Neural crest cell (in vitro differentiated cells): ENCODE measurements at regions not wholly inside any gene's neighbourhood (a gene's known extent, or its start where the extent isn't known, plus 50 kb on each side); places are given as distances from the start of the nearest gene placed in this dataset.

Experiments used
- DNase-seq: peaks from one replicate; pipeline ENCODE4 v3.0.0; 2021; ENCODE audit warnings: low read depth, mixed read lengths, low spot score
- H3K27ac Mint-ChIP-seq: one replicate; pipeline ENCODE4 v1.8.0; 2021; ENCODE audit warnings: mild to moderate bottlenecking, mixed read lengths; ENCODE audit not compliant: unreplicated experiment
- H3K27me3 Mint-ChIP-seq: 2 replicates; pipeline ENCODE4 v1.8.0; 2021; ENCODE audit warnings: low read depth, mild to moderate bottlenecking, mixed read lengths
- H3K36me3 Mint-ChIP-seq: 2 replicates; pipeline ENCODE4 v1.8.0; 2021; ENCODE audit warnings: low read depth, mild to moderate bottlenecking, mixed read lengths
- H3K4me1 Mint-ChIP-seq: 2 replicates; pipeline ENCODE4 v1.8.0; 2021; ENCODE audit warnings: mixed read lengths
- H3K4me3 Mint-ChIP-seq: one replicate; pipeline ENCODE4 v1.8.0; 2021; ENCODE audit warnings: mild to moderate bottlenecking, mixed read lengths
- H3K9me3 Mint-ChIP-seq: 2 replicates; pipeline ENCODE4 v1.8.0; 2021; ENCODE audit warnings: mixed read lengths
- TF ChIP-seq, protein P1 (sequence below): fragments of 200-600 bp; sonication (generic); conservative IDR thresholded peaks from 2 replicates; pipeline ENCODE4 v1.5.0; 2021; ENCODE audit warnings: antibody characterized with exemption, mild to moderate bottlenecking

DNA sequence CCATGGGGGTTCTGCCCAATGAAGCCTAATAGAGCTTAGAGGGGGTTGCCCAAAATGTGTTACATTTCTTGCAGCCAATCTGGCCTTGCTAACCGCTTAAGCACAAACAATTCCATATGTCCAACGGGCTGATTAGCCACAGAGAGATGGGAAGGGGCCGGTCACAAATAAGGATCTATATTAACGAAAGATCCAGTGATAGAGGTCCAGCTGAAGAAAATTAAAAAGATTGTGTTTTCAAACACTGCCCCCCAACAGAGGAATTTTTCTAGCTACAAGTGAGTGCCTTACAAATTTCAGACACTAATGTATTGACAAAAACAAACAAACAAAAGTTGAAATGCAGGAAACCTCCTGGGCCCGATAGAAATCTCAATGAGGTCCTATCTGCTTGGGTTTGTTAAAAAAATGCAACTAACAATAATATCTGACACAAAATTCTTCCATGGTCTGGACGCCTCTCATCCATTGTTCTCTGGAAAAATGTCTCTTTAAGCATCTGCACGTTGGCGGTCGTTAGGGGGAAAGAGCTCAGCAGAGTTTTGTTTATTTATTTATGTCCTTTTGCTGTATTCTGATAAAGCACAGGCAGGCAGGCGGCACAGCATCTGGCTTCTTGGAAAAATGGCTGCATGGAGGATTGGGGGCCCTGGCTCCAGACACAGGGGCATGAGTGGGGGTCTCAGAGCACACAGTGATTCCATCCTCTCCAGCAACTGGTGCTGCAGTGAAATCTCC lies 402.0 kb downstream of the RPS24 start:
- H3K27me3 Mint-ChIP-seq = no peaks in the 10 kb centered on the region
- TF ChIP-seq, protein P1, sequence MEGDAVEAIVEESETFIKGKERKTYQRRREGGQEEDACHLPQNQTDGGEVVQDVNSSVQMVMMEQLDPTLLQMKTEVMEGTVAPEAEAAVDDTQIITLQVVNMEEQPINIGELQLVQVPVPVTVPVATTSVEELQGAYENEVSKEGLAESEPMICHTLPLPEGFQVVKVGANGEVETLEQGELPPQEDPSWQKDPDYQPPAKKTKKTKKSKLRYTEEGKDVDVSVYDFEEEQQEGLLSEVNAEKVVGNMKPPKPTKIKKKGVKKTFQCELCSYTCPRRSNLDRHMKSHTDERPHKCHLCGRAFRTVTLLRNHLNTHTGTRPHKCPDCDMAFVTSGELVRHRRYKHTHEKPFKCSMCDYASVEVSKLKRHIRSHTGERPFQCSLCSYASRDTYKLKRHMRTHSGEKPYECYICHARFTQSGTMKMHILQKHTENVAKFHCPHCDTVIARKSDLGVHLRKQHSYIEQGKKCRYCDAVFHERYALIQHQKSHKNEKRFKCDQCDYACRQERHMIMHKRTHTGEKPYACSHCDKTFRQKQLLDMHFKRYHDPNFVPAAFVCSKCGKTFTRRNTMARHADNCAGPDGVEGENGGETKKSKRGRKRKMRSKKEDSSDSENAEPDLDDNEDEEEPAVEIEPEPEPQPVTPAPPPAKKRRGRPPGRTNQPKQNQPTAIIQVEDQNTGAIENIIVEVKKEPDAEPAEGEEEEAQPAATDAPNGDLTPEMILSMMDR = no peak
- H3K9me3 Mint-ChIP-seq = no peaks in the 10 kb centered on the region
- H3K4me3 Mint-ChIP-seq = no peak overlapping the region
- no peak for DNase-seq
- H3K36me3 Mint-ChIP-seq = no peaks in the 10 kb centered on the region
- peak overlapping the region; percentile 52 for H3K27ac Mint-ChIP-seq
- peaks cover 54% of the 10 kb centered on the region for H3K4me1 Mint-ChIP-seq

DNA sequence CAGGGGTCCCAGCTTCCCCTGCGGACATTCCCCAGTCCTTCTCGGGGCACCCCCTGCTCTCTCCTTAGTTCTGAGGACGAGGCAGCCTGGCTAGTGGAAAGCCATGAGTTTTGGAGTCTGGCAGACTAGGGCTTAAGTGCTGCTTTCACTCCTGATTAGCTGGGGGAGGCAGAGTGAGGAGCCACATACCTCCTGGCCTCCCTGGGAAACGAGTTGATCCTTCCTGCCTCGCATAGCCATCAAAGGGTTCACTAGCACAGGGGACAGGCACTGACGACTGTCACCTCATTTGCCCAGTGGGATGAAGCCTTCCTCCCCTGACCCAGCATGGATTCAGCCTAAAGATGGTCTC lies 402.5 kb downstream of the RPS24 start:
- no peaks in the 10 kb centered on the region for H3K36me3 Mint-ChIP-seq
- peak overlapping the region; percentile 31 for H3K4me3 Mint-ChIP-seq
- peaks cover 54% of the 10 kb centered on the region for H3K4me1 Mint-ChIP-seq
- peak overlapping the region; percentile 84 for H3K27ac Mint-ChIP-seq
- H3K27me3 Mint-ChIP-seq = no peaks in the 10 kb centered on the region
- H3K9me3 Mint-ChIP-seq = no peaks in the 10 kb centered on the region
- DNase-seq = no peak
- TF ChIP-seq, protein P1 = no peak

DNA sequence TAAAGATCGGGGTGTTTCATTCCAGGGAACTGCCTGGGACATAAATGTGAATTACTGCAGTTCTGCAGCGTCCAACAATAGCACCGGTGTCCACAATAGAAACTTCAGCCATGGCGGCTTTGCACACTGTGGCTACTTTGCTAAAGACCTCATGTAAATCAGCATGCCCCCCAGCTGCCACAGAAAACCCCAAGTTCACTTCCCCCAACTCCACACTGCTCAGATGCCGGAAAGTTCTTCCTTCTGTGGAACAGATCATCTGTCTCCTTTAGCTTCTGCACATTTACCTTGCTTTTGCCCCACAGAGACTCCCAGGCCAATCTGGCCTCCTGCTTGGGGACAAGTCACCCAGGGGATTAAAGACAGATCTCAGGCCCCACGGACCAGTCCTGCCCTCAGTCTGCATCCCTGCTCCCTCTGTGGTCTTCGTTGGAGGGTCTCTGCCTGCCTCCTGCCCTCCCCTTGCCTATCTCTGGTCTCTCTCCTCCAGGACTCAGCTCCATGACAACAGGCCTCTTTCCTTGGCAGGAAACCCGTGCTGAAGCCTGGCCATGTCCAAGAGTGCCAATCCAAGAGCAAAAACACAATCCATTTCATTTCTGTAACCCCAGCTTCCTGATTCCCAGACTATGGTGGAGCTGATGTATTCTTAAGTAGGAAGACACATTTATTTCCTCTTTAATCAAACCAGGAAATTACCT lies 403.2 kb downstream of the RPS24 start:
- no peaks in the 10 kb centered on the region for H3K36me3 Mint-ChIP-seq
- no peaks in the 10 kb centered on the region for H3K9me3 Mint-ChIP-seq
- H3K4me1 Mint-ChIP-seq = peaks cover 54% of the 10 kb centered on the region
- TF ChIP-seq, protein P1 = no peak
- no peaks in the 10 kb centered on the region for H3K27me3 Mint-ChIP-seq
- peak overlapping the region; percentile 31 for H3K4me3 Mint-ChIP-seq
- no peak for DNase-seq
- peak overlapping the region; percentile 84 for H3K27ac Mint-ChIP-seq

DNA sequence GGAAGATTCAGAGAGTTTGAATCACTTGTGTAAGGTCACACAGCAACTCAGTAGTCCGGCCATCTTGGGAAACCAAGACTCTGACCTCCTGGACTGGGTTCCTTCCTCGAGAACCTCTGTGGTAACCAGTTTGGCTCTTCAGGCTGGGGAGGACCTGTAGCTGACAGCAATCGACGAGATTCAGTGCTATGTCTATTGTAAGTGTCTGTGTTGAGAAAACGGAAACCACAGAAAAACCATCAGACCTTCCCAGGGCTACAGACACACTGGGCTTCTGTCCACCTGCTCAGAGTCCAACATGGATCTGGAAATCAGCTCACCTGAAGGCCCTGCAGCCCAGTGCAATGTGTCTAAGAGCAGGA lies 403.7 kb downstream of the RPS24 start:
- H3K36me3 Mint-ChIP-seq = no peaks in the 10 kb centered on the region
- no peak overlapping the region for H3K4me3 Mint-ChIP-seq
- TF ChIP-seq, protein P1 = no peak
- H3K27ac Mint-ChIP-seq = no peak overlapping the region
- H3K27me3 Mint-ChIP-seq = no peaks in the 10 kb centered on the region
- H3K9me3 Mint-ChIP-seq = no peaks in the 10 kb centered on the region
- H3K4me1 Mint-ChIP-seq = peaks cover 54% of the 10 kb centered on the region
- DNase-seq = no peak

DNA sequence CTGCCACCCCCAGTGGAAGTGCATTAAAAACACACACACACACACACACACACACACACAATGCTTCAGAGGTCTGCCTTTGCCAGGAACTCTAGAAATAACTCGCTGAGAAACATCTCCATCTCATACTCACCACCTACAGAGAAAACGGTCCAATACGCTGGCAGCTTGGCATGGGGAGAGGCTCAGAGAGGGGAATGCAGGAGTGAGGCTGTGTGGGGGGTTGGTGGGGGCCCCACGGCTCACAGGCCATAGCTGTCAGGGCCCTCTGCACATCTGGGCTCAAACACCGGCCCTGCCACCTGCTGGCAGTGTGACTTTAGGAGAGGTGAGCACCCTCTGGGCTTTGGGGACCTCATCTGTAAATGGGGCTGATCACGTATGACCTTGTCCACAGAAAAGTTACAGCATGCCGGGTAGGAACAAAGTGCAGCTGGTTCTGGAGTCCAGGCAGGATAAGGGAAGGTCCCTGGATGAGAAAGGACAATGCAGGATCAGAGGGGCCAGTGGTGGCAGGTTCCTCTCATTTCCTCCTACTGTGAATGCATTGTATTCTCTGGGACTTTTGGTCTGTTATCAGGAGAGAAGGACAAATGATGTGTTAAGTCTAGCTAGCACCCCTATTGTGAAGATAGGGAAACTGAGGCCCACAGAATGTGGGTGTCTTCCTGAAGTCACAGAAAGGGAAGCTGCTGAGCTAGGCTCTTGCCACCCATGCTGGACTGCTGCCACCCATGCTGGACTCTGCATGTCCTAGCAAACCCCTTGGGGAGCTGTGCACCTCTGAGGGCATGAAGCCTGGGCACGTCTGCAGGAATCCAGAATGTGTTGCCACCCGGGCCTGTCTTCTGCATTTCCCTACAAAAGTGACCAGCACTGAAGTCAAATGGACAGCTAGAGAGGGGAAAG lies 404.6 kb downstream of the RPS24 start:
- Mint-ChIP-seq H3K4me1 (peaks cover 49% of the 10 kb centered on the region), H3K27ac (peak overlapping the region; percentile 65), H3K4me3 (no peak overlapping the region), H3K27me3 (no peaks in the 10 kb centered on the region), H3K36me3 (no peaks in the 10 kb centered on the region), H3K9me3 (no peaks in the 10 kb centered on the region)
- TF ChIP-seq, protein P1 = no peak
- no peak for DNase-seq
